Gastrocnemius medialis (tissue), 4 donors: ENCODE measurements at regions not wholly inside any gene's neighbourhood (a gene's known extent, or its start where the extent isn't known, plus 50 kb on each side); places are given as distances from the start of the nearest gene placed in this dataset.

Source experiments
- POLR2A ChIP-seq, 2 donors: fragments of 450-650 bp; IDR thresholded peaks; one replicate each; pipeline ENCODE4 v1.6.1; 2017; ENCODE audit warnings: antibody characterized with exemption in 2 of 2, mild to moderate bottlenecking in 2 of 2, moderate library complexity in 2 of 2
- TF ChIP-seq, protein P1 (sequence below), 5 experiments: fragments of 450-650 bp in 3 of 5; fragments of 200-600 bp in 2 of 5; sonication (generic) in 2 of 5; IDR thresholded peaks in 4 of 5; conservative IDR thresholded peaks in 1 of 5; 1 replicate in 4 of 5; 2 replicates in 1 of 5; pipeline ENCODE4 v1.5.1; 2016 to 2019; ENCODE audit warnings: antibody characterized with exemption in 5 of 5, mild to moderate bottlenecking in 3 of 5, moderate library complexity in 3 of 5

DNA sequence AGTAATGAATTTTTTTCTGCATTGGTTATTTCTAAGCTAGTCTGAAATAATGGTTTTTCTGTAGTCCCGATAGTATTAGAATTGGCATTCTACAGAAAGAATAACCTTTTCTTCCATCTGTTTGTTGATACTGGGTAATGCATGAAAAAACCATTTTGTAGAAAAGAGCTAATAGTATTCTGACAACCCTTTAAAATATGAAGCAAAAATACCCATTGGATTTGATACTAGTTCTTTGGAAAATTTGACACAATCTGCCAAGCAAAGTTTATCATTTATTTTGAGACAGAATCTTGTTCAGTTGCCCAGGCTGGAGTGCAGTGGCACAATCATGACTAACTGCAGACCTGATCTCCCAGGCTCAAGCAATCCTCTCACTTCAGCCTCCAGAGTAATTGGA, 366.8 kb upstream of the MON1B start:
- TF ChIP-seq, protein P1, sequence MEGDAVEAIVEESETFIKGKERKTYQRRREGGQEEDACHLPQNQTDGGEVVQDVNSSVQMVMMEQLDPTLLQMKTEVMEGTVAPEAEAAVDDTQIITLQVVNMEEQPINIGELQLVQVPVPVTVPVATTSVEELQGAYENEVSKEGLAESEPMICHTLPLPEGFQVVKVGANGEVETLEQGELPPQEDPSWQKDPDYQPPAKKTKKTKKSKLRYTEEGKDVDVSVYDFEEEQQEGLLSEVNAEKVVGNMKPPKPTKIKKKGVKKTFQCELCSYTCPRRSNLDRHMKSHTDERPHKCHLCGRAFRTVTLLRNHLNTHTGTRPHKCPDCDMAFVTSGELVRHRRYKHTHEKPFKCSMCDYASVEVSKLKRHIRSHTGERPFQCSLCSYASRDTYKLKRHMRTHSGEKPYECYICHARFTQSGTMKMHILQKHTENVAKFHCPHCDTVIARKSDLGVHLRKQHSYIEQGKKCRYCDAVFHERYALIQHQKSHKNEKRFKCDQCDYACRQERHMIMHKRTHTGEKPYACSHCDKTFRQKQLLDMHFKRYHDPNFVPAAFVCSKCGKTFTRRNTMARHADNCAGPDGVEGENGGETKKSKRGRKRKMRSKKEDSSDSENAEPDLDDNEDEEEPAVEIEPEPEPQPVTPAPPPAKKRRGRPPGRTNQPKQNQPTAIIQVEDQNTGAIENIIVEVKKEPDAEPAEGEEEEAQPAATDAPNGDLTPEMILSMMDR (IDR thresholded peaks at IDR 0.05 in 4 of 5, conservative IDR thresholded peaks at IDR 0.05 in 1 of 5) = no peak
- TF ChIP-seq POLR2A (IDR thresholded peaks at IDR 0.05) = no peak
